Uterus (tissue), 3 donors: ENCODE measurements at regions not wholly inside any gene's neighbourhood (a gene's known extent, or its start where the extent isn't known, plus 50 kb on each side); places are given as distances from the start of the nearest gene placed in this dataset.

Experiments
- DNase-seq, 2 donors: peaks; one replicate each; pipeline ENCODE4 v3.0.0-alpha.2; 2019 to 2020
- H3K27ac ChIP-seq, 2 donors: fragments of 200-600 bp; sonication (generic); 1 replicate in 1 of 2; 2 replicates in 1 of 2; pipeline ENCODE4 v1.5.1; 2016 to 2018
- H3K27me3 ChIP-seq, 2 donors: fragments of 200-600 bp; sonication (generic); one replicate each; pipeline ENCODE4 v1.5.1; 2018 to 2019; ENCODE audit warnings: control low read depth in 1 of 2
- H3K36me3 ChIP-seq, 2 donors: fragments of 200-600 bp; sonication (generic); one replicate each; pipeline ENCODE4 v1.5.1; 2019; ENCODE audit warnings: control low read depth in 1 of 2
- H3K4me1 ChIP-seq, 2 donors: fragments of 200-600 bp; sonication (generic); one replicate each; pipeline ENCODE4 v1.5.1; 2018 to 2019; ENCODE audit warnings: control low read depth in 1 of 2
- H3K4me3 ChIP-seq, 2 donors: fragments of 200-600 bp; sonication (generic); 1 replicate in 1 of 2; 2 replicates in 1 of 2; pipeline ENCODE4 v1.5.1; 2018 to 2019; ENCODE audit warnings: mild to moderate bottlenecking in 1 of 2
- H3K9me3 ChIP-seq, 2 donors: fragments of 200-600 bp; sonication (generic); one replicate each; pipeline ENCODE4 v1.5.1; 2019; ENCODE audit warnings: control low read depth in 1 of 2
- POLR2A ChIP-seq, 2 donors: fragments of 450-650 bp; IDR thresholded peaks; one replicate each; pipeline ENCODE4 v1.6.1; 2016; ENCODE audit warnings: antibody characterized with exemption in 2 of 2, mild to moderate bottlenecking in 1 of 2, moderate library complexity in 1 of 2
- intact Hi-C: fragments of 100-400 bp; cut with DNase I; formaldehyde crosslinking; loops from one replicate; pipeline ENCODE4 v1.15.1; 2023; ENCODE audit warnings: low total_unique reads
- TF ChIP-seq, protein P1 (sequence below), 4 experiments: fragments of 200-600 bp in 2 of 4; fragments of 450-650 bp in 2 of 4; sonication (generic) in 2 of 4; IDR thresholded peaks; one replicate each; pipeline ENCODE4 v1.5.1; 2016 to 2019; ENCODE audit warnings: antibody characterized with exemption in 4 of 4, mild to moderate bottlenecking in 2 of 4, moderate library complexity in 1 of 4
- donor health status: DM: yes; HTN: yes; CAD: no.

DNA sequence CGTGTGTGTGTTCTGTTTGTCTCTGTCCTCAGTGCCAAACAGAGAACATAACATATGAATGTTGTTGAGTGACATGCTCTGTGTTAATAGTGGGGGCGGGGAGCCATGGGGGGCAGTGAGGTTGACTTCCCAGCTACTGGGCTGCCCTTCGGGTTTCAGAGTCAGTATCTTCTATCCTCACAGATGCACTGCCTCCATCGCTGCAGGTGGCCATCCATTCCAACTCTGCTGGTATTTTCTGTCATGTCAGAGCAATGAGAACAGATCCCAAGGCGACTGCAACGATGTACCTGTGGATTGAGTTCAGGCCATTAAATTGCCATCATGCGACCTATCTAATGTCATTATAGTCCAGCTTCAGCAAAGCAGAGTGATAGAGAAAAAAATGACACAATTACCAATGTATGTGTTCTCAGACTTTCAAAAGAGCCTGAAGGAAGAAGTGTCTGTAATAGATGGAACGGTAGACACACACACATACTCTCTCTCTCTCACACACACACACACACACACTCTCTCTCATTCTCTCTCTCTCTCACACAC, 418.5 kb downstream of the RWDD3 start:
- no peaks in the 10 kb centered on the region for H3K9me3 ChIP-seq
- H3K36me3 ChIP-seq: no peaks in the 10 kb centered on the region
- no peaks in the 10 kb centered on the region for H3K27me3 ChIP-seq
- no peak overlapping the region for H3K27ac ChIP-seq
- no peak for DNase-seq
- no peak overlapping the region for H3K4me3 ChIP-seq
- no peaks in the 10 kb centered on the region for H3K4me1 ChIP-seq
- TF ChIP-seq POLR2A (IDR thresholded peaks at IDR 0.05): no peak
- TF ChIP-seq, protein P1, sequence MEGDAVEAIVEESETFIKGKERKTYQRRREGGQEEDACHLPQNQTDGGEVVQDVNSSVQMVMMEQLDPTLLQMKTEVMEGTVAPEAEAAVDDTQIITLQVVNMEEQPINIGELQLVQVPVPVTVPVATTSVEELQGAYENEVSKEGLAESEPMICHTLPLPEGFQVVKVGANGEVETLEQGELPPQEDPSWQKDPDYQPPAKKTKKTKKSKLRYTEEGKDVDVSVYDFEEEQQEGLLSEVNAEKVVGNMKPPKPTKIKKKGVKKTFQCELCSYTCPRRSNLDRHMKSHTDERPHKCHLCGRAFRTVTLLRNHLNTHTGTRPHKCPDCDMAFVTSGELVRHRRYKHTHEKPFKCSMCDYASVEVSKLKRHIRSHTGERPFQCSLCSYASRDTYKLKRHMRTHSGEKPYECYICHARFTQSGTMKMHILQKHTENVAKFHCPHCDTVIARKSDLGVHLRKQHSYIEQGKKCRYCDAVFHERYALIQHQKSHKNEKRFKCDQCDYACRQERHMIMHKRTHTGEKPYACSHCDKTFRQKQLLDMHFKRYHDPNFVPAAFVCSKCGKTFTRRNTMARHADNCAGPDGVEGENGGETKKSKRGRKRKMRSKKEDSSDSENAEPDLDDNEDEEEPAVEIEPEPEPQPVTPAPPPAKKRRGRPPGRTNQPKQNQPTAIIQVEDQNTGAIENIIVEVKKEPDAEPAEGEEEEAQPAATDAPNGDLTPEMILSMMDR (IDR thresholded peaks at IDR 0.05): no peak
- intact Hi-C loops: no loop called here

- H3K4me3 ChIP-seq: no peak overlapping the region
- no peak for DNase-seq
- intact Hi-C loops: no loop called here
- no peaks in the 10 kb centered on the region for H3K4me1 ChIP-seq
- H3K27me3 ChIP-seq: no peaks in the 10 kb centered on the region
- no peak for TF ChIP-seq POLR2A (IDR thresholded peaks at IDR 0.05)
- TF ChIP-seq, protein P1 (IDR thresholded peaks at IDR 0.05): no peak
- H3K36me3 ChIP-seq: no peaks in the 10 kb centered on the region
- H3K9me3 ChIP-seq: no peaks in the 10 kb centered on the region
- H3K27ac ChIP-seq: no peak overlapping the region
These were observed 419.6 kb downstream of the RWDD3 start for GRCh38 chr1:95653618-95654017.

DNA sequence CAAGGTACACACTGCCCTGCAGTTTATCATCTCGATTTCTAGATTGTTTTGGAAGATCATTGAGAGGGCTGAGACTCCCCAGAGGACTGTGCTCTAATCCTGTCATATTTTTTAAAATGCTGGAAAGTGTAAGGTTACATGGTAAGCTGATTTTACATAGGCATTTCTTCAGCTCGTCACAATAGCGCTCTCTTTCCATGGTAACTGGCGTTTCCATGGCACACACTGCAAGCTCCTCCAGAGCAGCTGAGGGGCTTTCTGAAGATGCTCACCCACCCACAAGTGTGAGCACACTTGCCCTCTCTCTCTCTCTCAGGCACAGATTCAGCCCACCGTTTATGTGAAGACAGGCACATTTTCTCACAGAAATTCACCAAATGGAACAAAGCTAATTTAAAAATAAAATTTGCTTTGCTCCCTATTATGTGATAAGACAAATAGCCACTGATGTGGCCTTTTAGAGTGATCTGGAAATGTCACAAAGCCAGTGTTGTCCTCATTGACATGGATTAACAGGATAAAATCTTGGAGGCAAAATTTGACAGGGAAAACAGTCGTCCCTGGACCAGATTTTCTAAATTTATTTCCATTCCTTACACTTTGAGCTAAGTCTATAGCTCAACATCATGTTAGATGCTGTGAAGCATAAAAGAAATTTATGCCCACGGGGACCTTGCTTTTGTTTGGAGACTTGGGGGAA, 421.5 kb downstream of the RWDD3 start:
- DNase-seq: no peak
- Histone ChIP-seq H3K9me3 (no peaks in the 10 kb centered on the region), H3K27ac (no peak overlapping the region), H3K27me3 (no peaks in the 10 kb centered on the region), H3K36me3 (no peaks in the 10 kb centered on the region), H3K4me1 (no peaks in the 10 kb centered on the region), H3K4me3 (no peak overlapping the region)
- intact Hi-C loops: no loop called here
- TF ChIP-seq POLR2A (IDR thresholded peaks at IDR 0.05): no peak
- TF ChIP-seq, protein P1 (IDR thresholded peaks at IDR 0.05): no peak

GRCh38 chr1:95657248-95657647, 423.2 kb downstream of the RWDD3 start:
- no peaks in the 10 kb centered on the region for H3K9me3 ChIP-seq
- no peaks in the 10 kb centered on the region for H3K4me1 ChIP-seq
- intact Hi-C loops: no loop called here
- H3K4me3 ChIP-seq: no peak overlapping the region
- no peak for DNase-seq
- TF ChIP-seq, protein P1 (IDR thresholded peaks at IDR 0.05): no peak
- no peak for TF ChIP-seq POLR2A (IDR thresholded peaks at IDR 0.05)
- H3K27ac ChIP-seq: no peak overlapping the region
- H3K36me3 ChIP-seq: no peaks in the 10 kb centered on the region
- no peaks in the 10 kb centered on the region for H3K27me3 ChIP-seq

- Histone ChIP-seq H3K27me3 (no peaks in the 10 kb centered on the region), H3K36me3 (no peaks in the 10 kb centered on the region), H3K4me3 (no peak overlapping the region), H3K9me3 (no peaks in the 10 kb centered on the region), H3K4me1 (no peaks in the 10 kb centered on the region), H3K27ac (no peak overlapping the region)
- no peak for DNase-seq
- TF ChIP-seq, protein P1 (IDR thresholded peaks at IDR 0.05): no peak
- no peak for TF ChIP-seq POLR2A (IDR thresholded peaks at IDR 0.05)
- intact Hi-C loops: no loop called here
These were observed 425.2 kb downstream of the RWDD3 start for GRCh38 chr1:95659166-95659565.
